COLO829 (cell line): ENCODE measurements at regions not wholly inside any gene's neighbourhood (a gene's known extent, or its start where the extent isn't known, plus 50 kb on each side); places are given as distances from the start of the nearest gene placed in this dataset.
"Not testable (repeated sequence)": the region's sequence is repeated elsewhere in the genome, so short reads cannot be mapped to it uniquely, and the experiment has no call there.

Experiments used
- DNase-seq: peaks from one replicate; pipeline ENCODE4 v3.0.0; 2012; ENCODE audit warnings: low spot score

DNA sequence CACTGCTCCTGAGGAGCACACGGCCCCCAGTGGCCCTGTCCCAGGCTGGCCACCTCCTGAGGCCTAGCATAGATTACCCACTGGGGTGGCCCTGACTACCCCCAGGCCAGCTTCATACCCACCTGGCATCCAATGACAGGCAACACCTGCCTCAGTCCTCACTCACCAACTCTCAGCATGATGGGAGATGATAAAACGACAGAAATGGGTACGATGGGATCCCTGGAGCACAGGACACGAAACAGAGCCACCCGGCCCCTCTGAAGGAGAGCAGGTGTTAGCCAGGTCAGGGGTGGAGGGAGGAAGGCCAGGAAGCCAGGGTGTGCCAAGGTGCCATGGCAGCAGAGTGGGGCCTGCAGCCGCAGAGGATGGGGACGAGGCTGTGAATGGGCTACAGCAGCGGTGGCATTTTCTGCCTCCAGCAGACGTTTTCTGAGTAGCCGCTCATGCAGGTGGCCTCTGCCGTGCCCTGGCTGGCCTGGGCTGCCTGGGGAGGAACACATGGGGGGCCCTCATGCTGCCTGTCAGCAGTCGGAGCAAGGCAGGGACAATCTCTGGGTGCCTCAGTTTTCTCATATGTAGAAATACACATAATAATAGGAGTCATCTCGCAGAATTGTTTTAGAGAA, 50.2 kb upstream of the FGF3 start:
- DNase-seq: no peak

DNA sequence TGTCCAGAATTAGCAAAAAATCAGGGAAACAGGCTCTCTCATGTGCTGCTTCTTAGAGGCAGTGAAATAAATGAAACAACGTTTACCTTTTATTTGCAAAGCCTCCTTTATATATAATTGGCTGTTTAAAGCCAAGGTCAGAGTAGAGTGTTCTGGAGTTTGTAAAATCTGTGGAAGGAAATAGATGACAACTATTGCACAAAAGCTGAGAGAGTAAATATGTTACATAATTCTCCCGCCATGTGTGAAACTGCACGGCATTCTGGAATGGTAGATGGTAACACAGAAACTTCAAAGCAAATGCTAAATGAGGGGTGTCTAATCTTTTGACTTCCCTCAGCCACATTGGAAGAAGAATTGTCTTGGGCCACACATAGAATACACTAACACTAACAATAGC, 51.5 kb upstream of the FGF3 start:
- no peak for DNase-seq

DNA sequence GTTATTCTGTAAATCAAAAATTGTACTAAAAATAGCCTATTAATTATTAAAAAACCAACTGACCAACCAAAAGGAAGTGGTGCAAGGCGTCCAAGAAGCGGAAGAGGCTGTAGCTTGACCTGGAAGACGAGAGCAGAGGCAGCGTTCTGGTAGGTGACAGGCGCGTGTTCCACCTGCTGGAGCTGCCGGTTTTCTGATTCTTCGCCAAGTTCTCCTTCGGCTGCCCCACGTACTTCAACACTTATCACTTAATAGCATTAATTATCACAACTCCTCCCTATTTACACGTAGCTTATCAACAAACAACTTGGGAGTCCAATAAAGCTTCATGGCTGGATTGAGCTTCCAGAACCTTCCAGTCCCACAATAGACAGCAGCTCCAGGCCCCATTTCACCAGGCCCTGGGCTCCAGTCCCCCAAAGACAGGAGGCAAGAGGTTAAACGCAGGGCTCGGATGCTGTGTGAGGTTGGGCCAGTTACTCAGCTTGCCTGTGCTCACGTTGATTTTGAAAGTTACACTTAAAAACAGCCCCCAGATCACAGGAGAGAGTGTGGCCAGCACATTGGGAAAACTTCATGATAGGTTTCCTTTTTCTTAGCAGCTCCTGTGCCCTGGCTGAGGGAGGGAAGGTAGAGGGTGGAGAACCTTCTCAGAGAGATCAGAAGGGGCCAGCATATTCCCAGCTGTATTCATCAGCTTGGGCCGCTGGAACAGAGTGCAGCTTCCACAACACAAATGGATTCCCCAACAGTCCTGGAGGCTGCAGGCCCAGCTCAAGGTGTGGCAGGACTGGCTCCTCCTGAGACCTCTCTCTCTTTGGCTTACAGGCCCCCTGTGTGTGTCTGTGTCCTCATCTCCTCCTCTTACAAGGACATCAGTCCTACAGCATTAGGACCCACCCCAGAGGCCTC, 54.2 kb upstream of the FGF3 start:
- DNase-seq: no peak

DNA sequence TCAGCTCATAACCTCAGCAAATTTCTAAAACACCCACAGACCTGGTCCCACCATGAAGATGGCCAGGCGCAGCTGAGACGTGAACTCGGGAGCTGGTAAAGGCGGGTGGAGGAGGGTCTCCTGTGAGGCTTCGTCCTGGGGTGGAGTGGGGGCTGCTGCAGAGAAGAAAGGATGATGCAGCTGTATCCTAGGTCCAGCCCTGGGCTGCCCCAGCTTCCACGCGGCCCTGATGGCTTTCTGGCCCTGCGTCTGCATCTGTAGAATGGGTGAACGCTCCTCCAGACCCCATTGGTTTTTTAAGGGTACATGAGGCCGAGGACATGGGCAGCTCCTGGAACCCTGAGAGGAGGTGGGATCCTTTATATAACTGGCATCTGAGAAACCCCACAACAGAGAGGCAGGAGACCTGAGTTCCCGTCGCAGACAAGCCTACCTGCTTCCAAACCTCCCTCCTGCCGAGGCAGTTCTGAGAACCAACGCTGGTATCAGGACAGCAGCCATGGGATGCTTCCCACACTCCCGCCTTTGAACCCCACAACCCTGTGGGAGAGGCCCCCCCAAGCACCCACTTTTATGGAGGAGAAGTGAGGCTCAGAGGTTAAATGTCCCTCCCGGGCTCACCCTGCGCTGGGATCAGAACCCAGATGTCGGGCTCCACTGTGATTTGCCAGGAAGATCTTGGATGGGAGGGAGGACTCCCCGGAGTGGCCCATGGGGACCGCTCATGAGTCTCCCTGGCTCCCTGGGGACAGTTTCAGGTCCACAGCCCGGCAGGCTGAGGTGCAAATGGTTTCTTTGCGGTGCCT, 55.2 kb upstream of the FGF3 start:
- no peak for DNase-seq

DNA sequence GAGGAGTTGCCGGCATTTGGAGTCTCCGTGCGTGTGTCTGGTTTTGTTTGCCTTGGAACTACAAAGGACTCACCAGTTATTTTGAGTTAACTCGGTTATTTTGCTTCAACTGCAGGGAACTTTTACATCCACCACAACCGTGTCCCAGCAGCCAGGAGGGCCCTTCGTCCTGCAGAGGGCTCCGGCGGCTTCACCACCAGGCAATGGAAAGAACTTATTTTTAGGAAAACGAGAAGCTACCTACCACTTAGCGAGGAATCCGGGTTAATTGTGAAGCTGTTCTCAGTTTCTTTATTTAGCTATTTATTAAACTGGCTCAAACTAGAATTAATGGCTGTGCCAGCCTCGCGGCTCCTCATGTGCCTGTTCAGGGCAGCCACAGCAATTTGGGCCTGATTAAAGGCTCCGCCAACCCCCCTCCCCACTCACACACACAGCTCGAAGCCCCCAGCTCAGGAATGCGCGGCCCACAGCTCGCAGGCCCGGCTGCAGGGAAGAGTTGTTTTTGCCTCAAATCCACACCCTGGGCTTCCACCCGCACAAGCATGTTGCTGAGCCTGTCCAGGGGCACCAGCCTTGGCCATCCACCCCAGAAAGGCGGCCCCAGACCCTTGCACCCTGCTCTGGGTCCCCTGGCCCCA, 55.9 kb upstream of the FGF3 start:
- DNase-seq: no peak

DNA sequence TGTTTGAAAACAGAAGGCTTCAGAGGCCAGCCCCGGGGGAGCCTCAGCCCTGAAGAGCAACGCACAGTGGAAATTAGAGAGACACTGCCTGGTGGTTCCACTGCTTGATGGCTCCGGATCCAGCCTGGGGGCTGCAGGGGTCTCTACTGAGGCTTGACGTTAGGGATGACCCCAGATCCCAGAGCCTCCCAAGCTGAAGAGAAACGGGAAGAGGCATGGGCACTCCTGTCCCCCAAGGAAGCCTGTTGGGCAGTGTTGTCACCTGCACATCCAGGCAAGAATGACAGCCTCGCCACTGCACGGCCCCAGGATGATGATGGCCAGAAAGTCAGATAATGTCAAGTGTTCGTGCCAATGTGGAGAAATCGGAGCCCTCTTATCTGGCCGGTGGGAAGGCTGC, 56.8 kb upstream of the FGF3 start:
- no peak for DNase-seq

DNA sequence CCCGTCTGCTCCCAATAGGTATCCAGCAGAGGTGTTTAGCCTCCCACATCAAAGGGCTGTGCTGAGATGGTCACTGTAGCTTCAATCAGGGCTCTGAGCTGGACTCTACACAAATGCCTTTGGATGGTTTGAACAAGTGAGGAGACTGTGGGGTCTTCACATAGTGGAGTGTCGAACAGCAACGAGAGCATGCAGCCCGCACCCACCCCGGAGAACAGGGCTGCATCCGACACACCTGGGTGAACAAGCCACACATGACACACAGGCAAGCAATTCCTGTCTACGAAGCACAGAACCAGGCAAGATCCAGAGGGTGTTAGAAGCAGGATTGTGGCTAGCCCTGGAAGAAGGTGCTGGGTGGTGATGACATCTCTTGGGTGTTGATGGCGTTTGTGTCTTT, 58.0 kb upstream of the FGF3 start:
- DNase-seq: no peak

DNA sequence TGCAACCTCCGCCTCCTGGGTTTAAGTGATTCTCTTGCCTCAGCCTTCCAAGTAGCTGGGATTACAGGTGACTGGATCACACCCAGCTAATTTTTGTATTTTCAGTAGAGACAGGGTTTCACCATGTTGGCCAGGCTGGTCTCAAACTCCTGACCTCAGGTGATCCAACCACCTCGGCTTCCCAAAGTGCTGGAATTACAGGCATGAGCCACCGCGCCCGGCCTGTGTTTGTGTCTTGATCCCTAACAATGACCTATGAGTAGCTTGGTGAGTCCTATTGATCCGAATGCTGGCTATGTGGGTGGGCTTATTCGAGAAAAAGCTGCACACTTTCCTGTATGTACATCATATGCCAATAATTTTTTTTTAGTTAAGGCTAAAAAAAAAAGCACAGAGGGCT, 58.5 kb upstream of the FGF3 start:
- DNase-seq: not testable (repeated sequence)

DNA sequence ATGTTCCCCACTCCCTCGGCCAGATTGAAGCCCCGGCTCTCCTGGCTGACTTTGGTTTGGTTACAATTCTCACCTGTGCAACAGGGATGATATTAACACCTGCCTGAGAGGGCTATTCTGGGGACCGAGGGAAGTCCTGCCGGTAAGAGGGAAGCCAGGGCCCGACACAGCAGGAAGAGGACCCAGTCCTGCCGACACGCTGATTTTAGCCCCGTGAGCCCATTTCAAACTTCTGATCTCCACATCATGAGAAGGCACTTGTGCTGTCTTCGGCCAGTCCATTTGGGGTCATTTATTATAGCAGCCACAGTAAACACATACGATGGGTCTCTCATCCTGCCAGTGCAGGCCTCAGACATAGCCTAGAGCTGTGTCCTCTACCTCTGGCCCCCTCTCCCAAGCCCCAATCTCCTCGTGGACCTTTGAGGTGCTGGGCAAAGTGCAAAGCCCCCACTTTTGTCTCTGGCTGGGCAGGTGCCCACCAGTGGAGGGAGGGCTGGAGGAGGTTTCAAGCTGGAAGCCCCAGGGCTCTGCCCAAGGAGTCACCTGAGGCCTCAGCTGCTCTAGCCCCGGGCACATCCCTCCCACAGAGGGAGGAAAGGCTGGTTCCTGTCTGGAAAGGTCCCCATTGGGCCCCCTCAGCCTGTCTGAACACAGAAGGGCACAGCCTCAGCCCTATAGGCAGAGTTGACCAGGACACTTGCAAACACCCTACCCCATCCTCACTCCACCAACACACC, 59.1 kb upstream of the FGF3 start:
- DNase-seq: no peak

DNA sequence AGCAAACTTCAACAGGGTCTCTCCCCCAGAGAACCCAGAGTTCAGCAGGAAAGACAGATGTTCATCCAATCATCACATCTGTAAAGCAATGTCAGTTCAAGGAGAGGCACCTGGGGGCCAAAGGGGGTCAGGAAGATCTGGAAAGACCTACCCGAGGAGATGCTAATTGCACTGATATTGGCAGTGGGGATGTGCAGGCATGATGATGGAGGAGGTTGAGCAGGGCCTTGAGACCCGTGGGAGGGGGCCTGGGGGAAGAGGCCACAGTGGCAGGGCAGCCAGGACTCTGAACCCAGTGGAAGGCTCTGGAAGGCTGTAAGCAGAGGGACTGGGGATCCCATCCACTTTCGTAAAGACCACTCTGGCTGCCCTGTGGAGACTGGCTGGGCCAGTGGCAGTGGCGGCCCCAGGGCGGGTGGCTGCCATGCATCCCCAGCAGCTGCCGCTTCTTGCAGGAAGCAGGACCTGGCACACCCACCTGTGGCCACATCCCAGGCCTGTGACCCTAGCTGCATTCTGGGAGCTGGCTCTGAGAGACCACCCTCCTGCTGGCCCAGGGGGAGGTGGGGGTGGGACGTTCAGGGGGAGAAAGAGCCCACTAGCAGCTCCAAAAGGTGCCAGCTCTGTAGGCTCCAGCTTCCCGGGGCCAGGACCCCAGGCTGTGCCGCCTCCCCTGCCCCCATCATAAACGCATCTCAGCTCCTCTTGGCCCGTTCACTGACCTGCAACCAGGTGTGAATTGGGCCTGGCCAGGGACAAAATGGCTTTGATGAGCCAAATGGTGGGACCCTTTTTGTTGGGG, 59.9 kb upstream of the FGF3 start:
- no peak for DNase-seq

DNA sequence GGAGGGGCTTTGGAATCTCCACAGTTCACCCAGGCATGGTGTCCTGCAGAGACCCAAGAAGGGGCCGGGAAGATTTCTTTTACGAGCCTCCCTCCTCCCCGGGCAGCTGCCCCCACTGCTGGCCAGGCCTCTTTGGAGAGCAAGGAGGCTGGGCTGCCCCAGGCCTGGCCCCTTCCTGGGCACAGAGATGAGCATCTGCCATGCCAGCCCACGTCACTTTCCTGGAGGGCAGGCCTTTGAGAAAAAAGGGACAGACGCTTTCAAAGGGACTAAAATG, 60.5 kb upstream of the FGF3 start:
- DNase-seq: no peak

DNA sequence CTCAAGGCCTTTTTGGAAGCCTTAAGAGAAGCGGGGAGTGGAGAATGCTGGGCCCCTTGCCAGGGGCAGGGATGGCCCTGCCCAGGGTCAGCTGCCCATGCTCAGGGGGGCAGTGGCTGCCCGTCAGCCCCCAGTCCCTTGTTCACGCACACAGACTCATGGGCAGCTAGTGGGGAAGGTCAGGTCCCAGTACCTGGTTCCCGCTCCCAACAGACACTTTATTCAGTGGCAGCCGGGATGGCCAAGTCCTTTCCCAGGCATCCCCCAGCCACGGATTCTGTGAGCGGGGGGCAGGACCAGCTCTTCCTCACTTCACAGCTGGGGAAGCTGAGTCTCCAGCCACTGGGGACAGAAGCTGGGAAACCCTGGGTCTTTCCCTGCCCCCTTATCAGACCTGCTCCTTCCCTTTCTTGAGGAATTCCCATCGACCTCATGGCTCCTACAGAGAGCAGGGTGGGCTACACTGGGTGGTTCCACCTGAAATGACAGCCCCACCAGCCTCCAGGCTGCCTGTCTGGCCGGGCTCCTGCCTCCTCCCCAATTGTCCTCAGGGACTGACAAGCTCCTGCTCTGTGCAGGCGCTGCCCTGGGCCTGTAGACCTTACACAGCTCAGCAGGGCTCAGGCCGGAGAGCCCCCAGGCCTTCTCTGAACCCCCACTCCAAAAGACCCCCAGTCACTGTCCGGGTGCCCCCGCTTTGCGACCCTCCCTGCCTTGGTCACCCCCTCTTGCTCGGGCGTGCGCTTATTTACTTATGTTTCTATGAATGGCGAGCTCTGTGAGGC, 61.0 kb upstream of the FGF3 start:
- DNase-seq: no peak

DNA sequence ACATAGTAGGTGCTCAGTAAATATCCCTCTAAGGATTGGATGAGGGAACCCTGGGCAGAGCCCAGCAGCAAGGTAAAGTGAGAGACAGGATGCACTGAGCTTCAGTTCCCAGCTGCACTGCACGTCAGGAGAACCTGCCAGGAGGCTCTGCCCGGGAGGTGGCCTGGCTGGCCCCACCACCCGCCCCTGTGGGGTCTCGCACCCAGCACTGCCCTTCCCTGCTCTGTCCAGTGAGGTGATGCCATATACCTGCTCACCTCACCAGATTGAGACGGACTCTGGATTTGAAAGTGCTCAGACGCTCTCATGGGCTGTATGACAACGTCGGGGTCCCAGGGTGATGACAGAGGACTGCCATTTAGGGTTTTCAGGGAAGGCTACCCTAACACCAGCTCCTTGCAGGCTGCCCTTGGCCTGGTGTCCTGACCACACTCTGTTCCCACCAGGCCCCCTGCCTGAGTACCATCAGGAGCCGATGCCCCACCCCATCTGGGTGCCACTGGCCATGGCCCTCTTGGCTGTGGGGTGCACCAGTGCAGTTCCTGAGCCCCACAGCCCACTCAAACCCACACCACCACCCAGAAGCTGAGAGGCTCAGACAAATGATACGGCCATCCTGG, 61.7 kb upstream of the FGF3 start:
- DNase-seq: no peak

DNA sequence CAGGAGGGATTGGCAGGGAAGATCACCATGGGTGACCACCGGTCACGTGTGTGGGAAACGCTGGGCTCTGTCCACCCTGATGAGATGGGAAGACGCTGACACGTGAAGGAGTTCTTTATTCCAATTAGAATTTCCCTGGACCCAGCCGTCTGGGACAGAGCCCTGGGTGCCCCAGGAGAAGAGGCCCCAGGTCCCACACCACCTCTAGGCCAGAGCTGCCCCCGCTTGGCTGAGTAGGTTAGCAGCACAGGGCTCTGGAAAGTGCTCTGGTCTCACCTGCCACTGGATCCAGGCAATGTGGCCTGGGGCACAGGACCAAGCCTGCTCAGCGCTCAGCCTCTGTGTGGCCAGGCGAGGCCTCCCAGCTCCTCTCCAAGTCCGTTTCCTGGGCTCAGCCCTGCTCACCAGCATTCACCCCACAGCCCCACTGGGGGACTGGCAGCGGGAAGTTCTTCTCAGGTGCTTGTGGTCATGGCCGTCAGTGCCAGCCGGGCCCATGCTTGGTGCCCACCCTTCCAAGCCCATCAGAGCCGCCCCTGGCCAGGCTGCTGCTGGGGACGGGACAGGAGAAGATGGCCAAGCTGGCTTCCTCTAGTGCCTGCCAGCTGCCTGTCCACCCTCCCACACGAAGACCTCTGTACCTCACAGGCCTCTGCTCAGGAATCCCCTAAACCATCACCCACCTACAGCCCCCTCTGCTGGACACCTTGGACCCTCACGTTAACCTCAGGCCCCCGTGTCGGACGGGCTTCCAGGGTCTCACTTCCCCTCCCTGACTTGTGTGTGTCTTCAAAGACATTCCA, 62.5 kb upstream of the FGF3 start:
- no peak for DNase-seq

DNA sequence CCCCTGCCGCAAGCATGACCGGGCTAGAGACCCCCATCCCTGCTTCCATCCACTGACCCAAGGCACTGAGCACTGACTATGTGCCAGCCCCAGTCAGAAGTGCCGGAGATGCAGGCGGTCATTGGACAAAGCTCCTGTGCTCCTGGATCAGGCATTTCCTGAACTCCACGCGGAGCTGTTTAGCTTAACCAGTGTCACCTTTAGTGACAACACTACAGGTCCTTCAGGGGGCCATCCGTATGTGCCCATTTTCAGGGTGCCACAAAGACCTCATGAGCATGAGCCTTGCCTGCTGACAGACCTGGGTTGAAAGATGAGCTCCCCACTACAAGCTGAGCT, 63.0 kb upstream of the FGF3 start:
- no peak for DNase-seq

DNA sequence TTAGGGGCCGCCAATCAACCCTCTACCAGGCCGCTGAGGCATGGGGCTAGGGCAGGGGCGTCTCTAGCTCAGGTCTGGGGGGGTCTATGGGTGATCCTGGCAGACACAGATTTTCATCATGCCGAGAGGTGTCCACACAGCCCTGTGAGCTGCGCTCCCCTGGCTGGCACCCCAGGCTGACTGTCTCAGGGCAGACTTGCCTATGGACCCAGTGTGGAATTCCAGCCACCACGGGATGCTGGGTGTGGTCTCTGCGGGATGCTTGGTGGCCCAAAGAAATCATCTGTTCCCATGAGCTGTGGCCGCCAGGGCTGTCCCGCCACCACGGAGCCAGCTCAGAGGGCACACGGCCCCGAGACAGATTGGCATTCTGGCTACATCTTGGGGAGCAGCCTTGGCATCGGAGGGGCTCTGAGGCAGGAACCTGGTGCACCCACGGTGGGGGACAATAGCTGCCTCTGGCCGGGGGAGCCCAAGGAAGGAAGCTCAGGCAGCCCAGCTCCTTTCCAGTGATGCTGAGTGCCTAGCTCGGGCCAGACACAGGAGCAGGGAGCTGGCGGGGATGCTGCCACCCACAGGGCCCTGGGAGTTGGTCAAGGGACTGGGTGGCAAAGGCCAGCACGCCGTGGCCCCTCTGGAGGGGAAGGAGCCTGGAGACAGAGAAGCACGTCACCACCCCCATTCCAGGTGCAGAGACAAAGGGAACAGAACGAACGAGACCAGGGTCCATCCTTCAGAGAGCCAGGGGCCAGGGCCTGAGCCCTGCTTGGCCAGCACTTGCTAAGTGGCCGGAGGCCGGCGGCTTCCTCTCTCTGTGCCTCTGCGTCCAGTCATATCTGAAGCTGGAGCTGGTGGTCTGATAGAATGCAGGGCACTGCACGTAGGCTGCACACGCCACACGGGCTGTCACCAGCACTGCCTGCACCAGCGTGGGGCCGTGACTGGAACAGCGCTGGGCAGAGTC, 64.4 kb upstream of the FGF3 start:
- no peak for DNase-seq

DNA sequence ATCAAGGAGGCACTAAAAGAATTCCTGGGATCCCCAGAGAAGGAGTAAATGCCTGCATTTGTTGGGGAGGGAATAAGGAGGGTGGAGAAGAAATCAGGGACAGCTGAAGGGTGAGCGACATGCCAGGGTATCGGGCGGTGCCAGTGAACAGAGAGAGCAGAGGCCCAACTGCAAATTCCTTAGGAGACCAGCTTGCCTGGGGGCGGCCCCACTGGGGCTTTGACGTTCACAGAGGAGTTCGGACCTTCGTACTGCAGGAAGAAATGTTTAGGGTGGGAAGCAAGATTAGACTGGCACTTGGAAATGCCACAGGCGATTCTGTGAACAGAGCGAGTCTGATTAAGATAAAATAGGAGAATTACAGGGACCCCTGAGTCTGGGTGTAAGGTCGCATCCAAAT, 65.1 kb upstream of the FGF3 start:
- DNase-seq: no peak

DNA sequence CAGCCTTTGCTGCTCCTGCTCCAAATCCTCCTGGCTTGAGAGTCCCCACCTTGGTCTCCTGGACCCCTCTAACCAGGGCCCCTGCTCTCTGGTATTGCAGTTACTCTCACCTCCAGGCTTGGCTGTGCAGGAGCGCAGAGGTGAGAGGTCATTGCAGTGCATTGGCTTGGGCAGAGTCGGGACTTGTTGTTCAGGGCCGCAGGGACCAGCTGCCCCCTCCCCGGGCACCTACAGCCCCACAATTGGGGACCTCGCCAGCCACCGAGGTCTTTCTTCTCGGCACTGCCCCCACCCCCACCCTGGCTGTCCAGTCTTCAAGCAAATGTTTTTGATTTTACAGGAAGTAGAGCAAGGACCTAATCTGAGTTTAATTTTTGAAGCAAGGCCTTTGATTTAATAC, 65.5 kb upstream of the FGF3 start:
- DNase-seq: no peak
